ENCODE measurements at regions not wholly inside any gene's neighbourhood (a gene's known extent, or its start where the extent isn't known, plus 50 kb on each side); places are given as distances from the start of the nearest gene placed in this dataset.

DNA sequence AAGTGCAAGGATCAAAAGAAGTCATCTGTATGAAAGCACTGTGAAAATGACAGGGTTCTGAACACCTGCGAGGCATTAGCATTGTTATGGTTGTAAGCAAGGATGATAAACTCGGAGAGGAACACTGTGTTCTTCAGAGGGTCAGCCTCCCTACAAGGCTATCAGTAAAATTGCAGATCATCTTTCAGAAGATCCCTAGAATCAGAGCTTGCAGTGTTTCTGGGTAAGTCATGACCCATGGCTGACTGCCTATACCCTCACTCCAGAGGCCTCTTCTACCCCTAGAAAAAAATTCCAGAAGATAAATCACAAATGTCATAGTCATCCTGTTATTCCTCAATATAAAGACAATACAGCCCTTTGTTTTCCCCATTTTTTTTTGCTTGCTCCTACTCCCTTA is 292.6 kb downstream of the DMAC1 start:
- Histone ChIP-seq H4K8ac (ENCODE audit: extremely low read depth, insufficient read depth, low read length) (no peak overlapping the region), H4K20me1 (replicated peaks in 1 of 2; ENCODE audit: control insufficient read depth in 1 of 2, insufficient read depth in 2 of 2, low read length in 2 of 2) (no peaks in the 10 kb centered on the region), H3K79me2 (ENCODE audit: control insufficient read depth in 1 of 2, insufficient read depth in 2 of 2, low read length in 2 of 2) (no peaks in the 10 kb centered on the region), H2BK12ac (ENCODE audit: low read depth, low read length) (no peak overlapping the region), H3K36me3 (ENCODE audit: control insufficient read depth in 2 of 4, insufficient read depth in 4 of 4, low read length in 3 of 4) (no peaks in the 10 kb centered on the region), H3K4me1 (replicated peaks in 1 of 4; ENCODE audit: control insufficient read depth in 3 of 4, insufficient read depth in 4 of 4, low read length in 3 of 4) (no peaks in the 10 kb centered on the region), H3K23me2 (ENCODE audit: low read depth, low read length) (no peaks in the 10 kb centered on the region), H3K4ac (replicated peaks; ENCODE audit: insufficient read length, low read depth, low read length) (no peak overlapping the region), H4K91ac (replicated peaks; ENCODE audit: insufficient read length, low read length) (no peak overlapping the region), H2AK5ac (ENCODE audit: low read depth, low read length) (no peak overlapping the region), H2BK5ac (ENCODE audit: low read depth, low read length) (no peak overlapping the region), H2BK20ac (ENCODE audit: low read length) (no peak overlapping the region), H3K27ac (ENCODE audit: low read depth, low read length) (no peak overlapping the region), H3K9ac (replicated peaks in 1 of 4; ENCODE audit: extremely low read depth in 1 of 4, low read depth in 3 of 4, low read length in 3 of 4) (no peak overlapping the region), H4K5ac (ENCODE audit: insufficient read length, low read depth, low read length) (no peak overlapping the region), H2AFZ (ENCODE audit: low read length) (no peak overlapping the region), H3K14ac (ENCODE audit: insufficient read length) (no peak overlapping the region), H3K9me3 (ENCODE audit: insufficient read depth in 2 of 2, low read depth in 1 of 2, low read length in 1 of 2) (no peaks in the 10 kb centered on the region), H3K56ac (replicated peaks; ENCODE audit: insufficient read length, low read depth, low read length) (no peak overlapping the region), H3K4me2 (ENCODE audit: insufficient read depth in 1 of 2, low read depth in 2 of 2, low read length in 2 of 2) (no peak overlapping the region), H3K4me3 (ENCODE audit: extremely low read depth in 1 of 4, insufficient read depth in 2 of 4, low read depth in 3 of 4, low read length in 4 of 4) (no peak overlapping the region), H2BK120ac (replicated peaks; ENCODE audit: low read depth, low read length) (no peak overlapping the region), H2BK15ac (ENCODE audit: low read length) (no peak overlapping the region), H3K23ac (ENCODE audit: insufficient read length) (no peak overlapping the region), H3K79me1 (ENCODE audit: low read depth, low read length) (no peaks in the 10 kb centered on the region), H3K27me3 (replicated peaks in 1 of 4; ENCODE audit: control insufficient read depth in 3 of 4, extremely low read depth in 1 of 4, insufficient read depth in 3 of 4, low read length in 3 of 4) (no peaks in the 10 kb centered on the region), H3K18ac (ENCODE audit: extremely low read depth, low read length) (no peak overlapping the region)
- DNase-seq (ENCODE audit: low read depth in 1 of 2, low spot score in 2 of 2): no peak
- POLR2A ChIA-PET (ENCODE audit: partially characterized antibody): no interaction called here
- no peak for TF ChIP-seq TAF7 (optimal IDR thresholded peaks at IDR 0.05; ENCODE audit: borderline replicate concordance, low read depth, low read length)
- no peak for TF ChIP-seq SIX5 (IDR thresholded peaks at IDR 0.05; ENCODE audit: low read depth, low read length)
- TF ChIP-seq, protein P1, sequence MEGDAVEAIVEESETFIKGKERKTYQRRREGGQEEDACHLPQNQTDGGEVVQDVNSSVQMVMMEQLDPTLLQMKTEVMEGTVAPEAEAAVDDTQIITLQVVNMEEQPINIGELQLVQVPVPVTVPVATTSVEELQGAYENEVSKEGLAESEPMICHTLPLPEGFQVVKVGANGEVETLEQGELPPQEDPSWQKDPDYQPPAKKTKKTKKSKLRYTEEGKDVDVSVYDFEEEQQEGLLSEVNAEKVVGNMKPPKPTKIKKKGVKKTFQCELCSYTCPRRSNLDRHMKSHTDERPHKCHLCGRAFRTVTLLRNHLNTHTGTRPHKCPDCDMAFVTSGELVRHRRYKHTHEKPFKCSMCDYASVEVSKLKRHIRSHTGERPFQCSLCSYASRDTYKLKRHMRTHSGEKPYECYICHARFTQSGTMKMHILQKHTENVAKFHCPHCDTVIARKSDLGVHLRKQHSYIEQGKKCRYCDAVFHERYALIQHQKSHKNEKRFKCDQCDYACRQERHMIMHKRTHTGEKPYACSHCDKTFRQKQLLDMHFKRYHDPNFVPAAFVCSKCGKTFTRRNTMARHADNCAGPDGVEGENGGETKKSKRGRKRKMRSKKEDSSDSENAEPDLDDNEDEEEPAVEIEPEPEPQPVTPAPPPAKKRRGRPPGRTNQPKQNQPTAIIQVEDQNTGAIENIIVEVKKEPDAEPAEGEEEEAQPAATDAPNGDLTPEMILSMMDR (IDR thresholded peaks at IDR 0.05; ENCODE audit: control extremely low read depth in 1 of 3, insufficient read depth in 1 of 3, low read depth in 1 of 3, low read length in 3 of 3): no peak
- TF ChIP-seq RFX5 (IDR thresholded peaks at IDR 0.05; ENCODE audit: borderline replicate concordance, low read depth, low read length): no peak
- CTCF ChIA-PET (ENCODE audit: partially characterized antibody): no interaction called here
- WGBS, 2 experiments (ENCODE audit: extremely low coverage in 1 of 2, insufficient coverage in 1 of 2, insufficient read length in 1 of 2, insufficient replicate concordance in 2 of 2, low coverage in 1 of 2, low lambda C conversion rate in 2 of 2, missing lambda C conversion rate in 1 of 2): 75% methylated on average over 2 of the region's 2 CpGs; no CpG with 5 or more reads in 1 of the 2 experiments
- FAIRE-seq: no peak

All from H1 (cell line).